GM19035 (cell line): ENCODE measurements at regions not wholly inside any gene's neighbourhood (a gene's known extent, or its start where the extent isn't known, plus 50 kb on each side); places are given as distances from the start of the nearest gene placed in this dataset.

ENCODE experiments used
- ATAC-seq: cut with Tn5 transposase; IDR thresholded peaks from one replicate; pipeline ENCODE4 v1.9.1; 2021; ENCODE audit not compliant: unreplicated experiment

DNA sequence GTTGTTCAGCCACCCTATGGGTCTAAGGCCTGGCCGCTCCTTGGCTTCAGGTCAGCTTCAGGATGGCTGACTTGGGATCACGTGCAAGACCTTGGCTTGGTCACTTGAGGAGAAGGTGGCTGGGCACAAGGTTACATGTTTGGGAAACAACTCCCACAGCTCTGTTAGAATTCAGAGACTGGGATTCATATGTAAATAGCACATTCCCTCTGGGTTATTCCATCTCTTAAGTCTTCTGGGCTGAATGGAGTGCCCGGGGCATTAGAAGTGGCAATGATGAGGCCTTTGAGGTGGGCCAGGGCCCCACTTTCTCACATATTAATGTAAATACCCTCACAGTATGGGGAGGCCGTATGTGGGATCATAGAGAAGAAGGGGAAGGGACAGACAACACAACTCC lies 150.9 kb downstream of the EFNB2 start:
- ATAC-seq = no peak

DNA sequence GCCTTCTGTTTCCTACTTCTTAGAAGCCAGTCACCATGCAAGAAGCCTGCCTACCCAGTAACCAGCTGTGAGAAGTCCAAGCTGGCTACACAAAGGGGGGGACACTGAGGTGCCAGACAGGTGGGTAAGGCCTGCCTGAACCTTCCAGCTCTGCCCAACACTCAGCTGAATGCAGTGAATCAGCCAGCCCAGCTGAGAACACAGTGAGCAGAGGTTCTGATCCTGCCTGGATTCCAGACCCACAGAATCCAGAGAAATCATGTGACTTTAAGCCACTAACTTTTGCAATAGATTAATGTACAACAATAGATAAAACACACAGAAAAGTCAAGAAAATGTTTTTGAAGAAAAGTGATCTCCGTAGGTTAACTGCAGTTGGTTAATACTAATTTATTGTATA lies 151.7 kb downstream of the EFNB2 start:
- no peak for ATAC-seq

GRCh38 chr13:106382534-106382933 lies 152.9 kb downstream of the EFNB2 start:
- ATAC-seq = no peak

GRCh38 chr13:106381091-106381490 lies 154.4 kb downstream of the EFNB2 start:
- ATAC-seq = no peak

DNA sequence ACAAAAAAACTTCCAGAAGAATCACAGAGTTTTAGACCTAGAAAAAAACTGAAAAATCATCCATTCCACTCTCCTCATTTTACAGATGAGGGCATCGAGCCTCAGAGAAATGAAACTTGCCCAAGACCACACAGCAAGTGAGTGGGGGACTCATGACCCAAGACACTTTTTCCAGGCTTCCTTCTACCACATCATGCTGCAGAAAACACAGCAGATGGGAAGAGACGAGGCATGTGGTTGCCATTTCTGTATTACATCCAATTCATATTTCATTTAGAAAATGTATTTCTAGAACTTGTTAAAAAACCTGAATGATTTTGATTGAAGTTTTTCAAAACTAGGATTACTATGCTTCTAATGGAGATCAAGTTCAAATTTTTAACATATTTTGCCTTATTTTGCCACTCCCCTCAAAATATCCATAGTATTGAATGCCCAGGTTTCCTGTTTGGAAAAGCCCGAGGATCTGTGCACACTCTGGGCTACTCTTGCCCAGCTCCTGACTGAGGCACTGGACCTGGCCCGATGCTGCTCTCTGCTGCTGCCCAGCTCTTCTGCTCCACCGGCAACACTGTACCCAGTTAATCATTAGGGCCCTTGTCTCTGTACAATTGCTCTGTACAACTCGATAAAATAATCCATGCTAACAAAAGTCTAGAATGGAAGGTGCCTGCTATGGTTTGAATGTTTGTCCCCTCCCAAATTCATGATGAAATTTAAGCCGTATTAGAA lies 157.4 kb downstream of the EFNB2 start:
- ATAC-seq = no peak

- no peak for ATAC-seq
Measured at GRCh38 chr13:106377341-106377740, 158.1 kb downstream of the EFNB2 start.

DNA sequence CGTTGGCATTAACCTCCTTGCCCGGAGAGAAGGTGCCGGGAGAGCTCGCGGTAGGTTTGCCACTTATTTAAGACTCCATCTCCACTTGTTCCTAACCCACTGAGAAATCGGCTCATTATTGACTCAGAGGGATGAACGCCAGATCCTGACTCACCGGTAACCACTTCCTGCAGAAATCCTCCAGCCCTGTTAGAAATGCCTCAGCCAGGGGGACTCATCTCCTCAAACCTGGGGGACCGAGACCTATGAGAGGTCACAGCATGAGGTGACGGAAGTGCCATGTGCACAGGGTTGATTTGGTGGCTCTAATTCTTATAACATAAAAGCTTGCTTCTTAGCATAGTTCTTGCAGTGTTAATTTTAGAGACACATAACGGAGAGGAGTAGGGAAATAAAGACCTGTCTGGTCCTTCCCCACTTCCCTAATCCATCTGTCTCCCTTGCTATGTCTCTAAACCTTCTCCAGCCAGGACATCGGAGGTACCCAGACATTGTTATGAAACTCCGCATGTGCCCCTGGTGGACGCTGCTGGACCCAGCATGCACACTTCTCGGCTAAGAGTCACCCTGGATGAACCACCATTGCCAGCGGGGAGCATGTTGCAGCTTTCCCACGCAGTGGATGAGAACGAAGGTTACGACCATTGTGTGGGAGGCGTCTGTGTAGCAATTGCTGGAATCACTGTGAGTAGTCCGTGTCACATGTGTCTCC lies 158.9 kb downstream of the EFNB2 start:
- ATAC-seq = no peak

DNA sequence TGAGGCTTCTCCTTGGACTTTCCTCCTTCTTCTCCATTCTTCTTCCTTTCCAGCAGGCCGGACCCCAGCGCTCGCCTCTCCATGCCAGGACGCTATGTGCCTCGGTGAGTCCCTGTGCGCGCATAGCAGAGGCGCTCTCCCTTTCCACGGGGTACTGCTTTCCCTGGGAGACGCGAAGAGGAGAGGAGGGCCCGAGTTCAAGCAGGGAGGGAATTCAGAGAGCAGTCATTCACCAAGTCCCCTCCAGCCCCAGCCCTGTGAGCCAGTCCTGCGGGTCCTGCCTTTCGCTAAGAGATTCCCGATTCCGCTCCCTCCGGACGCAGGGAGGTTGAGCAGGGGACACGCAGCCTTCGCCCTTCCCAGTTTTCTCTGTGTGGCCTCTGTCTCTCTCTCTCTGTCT lies 160.4 kb downstream of the EFNB2 start:
- ATAC-seq = no peak

GRCh38 chr13:106374631-106375030 lies 160.8 kb downstream of the EFNB2 start:
- ATAC-seq = no peak

- ATAC-seq = peak; percentile 74
Measured at GRCh38 chr13:106373989-106374572, 161.4 kb downstream of the EFNB2 start.

DNA sequence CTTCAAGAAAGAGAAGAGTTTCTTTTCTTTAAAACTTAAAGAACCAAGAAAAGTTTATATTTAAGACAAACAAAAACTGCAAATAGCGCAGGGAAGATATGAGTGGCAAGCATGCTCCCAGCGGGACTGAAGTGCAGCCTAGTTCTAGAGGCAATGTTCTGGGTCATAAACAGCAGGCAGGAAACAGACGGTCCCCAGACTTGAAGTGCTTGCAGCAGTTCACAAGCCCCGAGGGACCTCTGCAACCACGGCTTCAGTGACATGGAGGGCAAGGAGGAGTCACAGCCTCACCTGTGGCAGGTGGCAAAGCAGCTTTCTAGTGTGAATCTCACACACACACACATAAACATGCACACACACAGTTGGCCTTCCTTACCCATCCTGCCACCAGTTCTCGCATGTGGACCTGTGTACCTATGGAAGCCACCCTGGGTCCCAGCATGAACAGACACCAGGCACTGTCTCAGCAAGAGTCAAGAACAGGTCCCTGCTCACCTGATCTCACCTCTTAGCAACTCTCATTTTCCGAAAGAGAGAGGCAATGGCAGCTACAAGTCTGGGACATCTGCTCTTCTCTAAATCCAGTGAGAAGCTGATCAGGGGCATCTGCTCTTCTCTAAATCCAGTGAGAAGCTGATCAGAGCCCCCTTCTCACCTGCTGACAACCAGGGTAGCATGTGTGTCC lies 162.0 kb downstream of the EFNB2 start:
- ATAC-seq = peak; percentile 63

GRCh38 chr13:106372199-106373155 lies 163.0 kb downstream of the EFNB2 start:
- ATAC-seq = no peak

DNA sequence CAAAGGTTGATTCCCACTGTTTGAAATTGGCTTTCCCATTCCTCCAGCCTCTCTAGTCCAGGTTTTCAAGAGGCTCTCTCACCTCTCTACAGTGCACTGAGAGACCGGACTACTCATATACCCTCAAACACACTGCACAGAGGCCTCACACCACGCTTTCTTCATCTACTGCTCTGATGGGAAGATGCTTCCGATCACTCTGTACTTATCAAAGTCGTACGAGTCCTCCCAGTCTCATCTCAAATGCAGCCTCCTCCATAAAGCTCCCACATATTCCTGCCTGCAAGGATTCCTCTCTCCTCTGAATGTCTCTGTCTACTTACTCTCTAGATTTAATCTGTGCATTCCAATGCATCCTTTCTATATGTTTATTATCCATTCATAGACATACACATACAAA lies 164.4 kb downstream of the EFNB2 start:
- no peak for ATAC-seq

GRCh38 chr13:106369858-106370257 lies 165.6 kb downstream of the EFNB2 start:
- ATAC-seq = no peak

GRCh38 chr13:106369091-106369490 lies 166.4 kb downstream of the EFNB2 start:
- no peak for ATAC-seq

DNA sequence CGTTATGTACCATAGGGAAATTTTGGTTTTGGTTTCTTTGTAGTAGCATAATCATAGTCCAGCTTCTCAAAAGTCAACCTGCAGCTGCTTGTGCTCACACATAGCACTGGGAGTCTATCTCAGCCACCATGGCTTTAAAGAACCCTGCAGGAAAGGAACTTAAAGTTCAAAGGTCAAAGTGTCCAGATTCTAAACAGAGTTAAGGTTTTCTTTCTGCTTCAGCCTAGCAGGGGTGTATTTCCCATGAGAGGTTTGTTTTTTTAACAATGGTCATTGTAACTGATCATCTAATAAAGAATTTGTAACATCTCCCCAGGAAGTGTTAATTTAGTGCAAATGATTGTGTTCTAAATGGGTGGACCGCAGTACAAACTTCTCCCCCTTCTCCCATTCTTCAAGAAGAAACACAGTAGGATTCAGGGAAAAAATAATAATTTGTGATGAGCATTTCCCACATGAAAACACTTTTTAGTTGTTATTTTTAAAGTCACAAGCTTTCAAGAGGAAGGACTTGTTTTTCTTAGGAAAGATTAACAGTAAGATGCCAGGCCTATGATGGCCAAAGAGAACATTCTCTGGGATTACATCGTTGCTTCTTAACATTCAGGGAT lies 168.0 kb downstream of the EFNB2 start:
- ATAC-seq = no peak

DNA sequence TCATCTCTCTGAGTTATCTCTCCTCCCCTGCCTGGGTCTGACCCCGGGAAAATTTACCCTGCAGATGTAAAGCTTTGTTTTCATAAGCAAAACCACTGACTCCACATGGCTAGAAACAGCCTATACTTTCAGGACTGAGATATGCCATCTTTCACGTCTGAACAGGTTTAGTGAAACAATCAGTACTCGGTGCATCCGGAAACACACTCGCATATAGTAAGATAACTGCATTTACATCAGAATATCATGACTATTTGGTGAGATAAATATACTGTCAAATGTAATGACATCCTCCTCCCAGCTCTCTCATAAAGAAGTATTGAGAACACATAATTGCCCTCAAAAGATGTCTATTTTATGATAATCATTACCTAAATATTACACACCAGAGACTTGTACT lies 172.8 kb downstream of the EFNB2 start:
- ATAC-seq = no peak

- no peak for ATAC-seq
Measured at GRCh38 chr13:106361621-106362020, 173.8 kb downstream of the EFNB2 start.

DNA sequence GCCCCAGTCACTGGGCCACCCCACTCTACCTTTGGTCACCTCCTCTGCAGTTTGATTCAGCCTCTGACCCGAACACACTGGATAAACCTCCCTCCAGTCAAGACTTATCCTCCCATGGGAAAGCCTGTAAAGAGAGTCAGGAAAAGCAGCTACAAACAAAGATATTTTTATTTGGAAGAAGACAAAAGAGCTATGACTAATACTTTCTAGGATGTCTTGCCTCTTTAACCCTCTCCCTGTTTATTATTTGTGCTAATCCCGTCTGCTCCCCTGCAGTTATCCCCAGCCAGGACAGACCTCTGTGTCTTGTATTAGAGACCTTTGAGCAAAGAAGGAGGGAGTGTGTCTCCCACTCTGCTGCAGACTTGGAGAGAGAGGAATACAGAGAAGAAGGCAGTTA lies 178.3 kb downstream of the EFNB2 start:
- ATAC-seq = no peak

DNA sequence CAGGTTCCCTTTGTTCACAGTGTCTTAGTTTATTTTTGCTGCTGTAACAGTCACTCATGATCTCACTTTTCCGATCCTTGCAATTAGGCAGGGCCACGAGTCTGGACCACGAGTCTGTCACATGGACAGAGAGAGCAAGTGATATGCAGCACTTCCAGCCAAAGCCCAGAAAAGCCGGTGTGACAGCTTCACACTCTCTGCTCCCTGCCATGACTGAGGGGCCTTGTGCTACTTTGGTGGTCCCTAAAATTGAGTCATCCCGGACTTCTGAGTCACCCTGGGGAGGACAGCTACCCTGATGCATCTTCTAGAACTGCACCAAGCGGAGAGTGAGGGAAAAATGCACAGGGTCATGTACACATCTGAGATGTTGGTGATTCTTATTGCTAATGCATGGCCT lies 179.6 kb downstream of the EFNB2 start:
- ATAC-seq = no peak
